ENCODE measurements at regions not wholly inside any gene's neighbourhood (a gene's known extent, or its start where the extent isn't known, plus 50 kb on each side); places are given as distances from the start of the nearest gene placed in this dataset.

DNA sequence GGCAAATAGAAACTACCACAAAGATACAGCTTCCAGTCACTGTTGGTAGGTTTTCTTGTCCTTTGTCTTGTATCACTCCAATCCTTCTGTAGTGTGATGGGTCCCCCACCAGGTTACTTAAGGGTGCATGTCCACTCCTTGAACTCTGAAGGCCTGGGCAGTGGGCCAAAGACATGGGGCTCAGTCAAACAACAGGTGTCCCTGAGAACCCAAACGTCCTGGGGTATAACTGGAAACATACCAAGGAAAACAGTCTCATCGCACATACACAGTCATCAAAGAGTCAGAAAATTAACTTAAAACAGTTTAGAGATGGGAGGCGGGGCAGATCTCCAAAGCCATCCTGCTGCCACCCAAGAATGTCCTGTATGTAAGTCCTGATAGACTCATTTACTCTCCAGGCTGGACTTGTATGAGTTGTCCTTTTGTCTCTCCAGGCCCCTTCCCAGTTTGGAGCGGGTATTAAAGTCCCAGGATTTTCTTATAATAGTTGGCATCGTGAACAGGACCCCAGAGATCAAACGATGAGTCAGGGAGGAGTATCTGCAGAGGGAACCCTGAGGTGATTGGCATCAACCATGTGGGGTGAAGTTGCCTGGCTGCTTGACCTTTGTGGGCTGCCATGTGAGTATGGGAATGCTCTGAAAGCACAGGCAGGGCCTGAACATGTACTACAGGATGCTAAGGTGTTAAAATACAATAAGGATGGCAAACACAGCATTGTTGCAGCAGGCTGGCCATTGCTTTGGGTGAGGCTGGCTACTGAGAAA, 613.2 kb upstream of the KLF12 start:
- TF ChIP-seq, protein P1, sequence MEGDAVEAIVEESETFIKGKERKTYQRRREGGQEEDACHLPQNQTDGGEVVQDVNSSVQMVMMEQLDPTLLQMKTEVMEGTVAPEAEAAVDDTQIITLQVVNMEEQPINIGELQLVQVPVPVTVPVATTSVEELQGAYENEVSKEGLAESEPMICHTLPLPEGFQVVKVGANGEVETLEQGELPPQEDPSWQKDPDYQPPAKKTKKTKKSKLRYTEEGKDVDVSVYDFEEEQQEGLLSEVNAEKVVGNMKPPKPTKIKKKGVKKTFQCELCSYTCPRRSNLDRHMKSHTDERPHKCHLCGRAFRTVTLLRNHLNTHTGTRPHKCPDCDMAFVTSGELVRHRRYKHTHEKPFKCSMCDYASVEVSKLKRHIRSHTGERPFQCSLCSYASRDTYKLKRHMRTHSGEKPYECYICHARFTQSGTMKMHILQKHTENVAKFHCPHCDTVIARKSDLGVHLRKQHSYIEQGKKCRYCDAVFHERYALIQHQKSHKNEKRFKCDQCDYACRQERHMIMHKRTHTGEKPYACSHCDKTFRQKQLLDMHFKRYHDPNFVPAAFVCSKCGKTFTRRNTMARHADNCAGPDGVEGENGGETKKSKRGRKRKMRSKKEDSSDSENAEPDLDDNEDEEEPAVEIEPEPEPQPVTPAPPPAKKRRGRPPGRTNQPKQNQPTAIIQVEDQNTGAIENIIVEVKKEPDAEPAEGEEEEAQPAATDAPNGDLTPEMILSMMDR (IDR thresholded peaks at IDR 0.05), result no peak
- TF ChIP-seq EP300 (IDR thresholded peaks at IDR 0.05), result no peak
- TF ChIP-seq POLR2AphosphoS5 (IDR thresholded peaks at IDR 0.05), result no peak
